ENCODE measurements at regions not wholly inside any gene's neighbourhood (a gene's known extent, or its start where the extent isn't known, plus 50 kb on each side); places are given as distances from the start of the nearest gene placed in this dataset.

GRCh38 chr13:89890806-89891205, 1456.7 kb upstream of the MIR17HG start:
- TF ChIP-seq EP300 (IDR thresholded peaks at IDR 0.05), result no peak
- TF ChIP-seq, protein P1, sequence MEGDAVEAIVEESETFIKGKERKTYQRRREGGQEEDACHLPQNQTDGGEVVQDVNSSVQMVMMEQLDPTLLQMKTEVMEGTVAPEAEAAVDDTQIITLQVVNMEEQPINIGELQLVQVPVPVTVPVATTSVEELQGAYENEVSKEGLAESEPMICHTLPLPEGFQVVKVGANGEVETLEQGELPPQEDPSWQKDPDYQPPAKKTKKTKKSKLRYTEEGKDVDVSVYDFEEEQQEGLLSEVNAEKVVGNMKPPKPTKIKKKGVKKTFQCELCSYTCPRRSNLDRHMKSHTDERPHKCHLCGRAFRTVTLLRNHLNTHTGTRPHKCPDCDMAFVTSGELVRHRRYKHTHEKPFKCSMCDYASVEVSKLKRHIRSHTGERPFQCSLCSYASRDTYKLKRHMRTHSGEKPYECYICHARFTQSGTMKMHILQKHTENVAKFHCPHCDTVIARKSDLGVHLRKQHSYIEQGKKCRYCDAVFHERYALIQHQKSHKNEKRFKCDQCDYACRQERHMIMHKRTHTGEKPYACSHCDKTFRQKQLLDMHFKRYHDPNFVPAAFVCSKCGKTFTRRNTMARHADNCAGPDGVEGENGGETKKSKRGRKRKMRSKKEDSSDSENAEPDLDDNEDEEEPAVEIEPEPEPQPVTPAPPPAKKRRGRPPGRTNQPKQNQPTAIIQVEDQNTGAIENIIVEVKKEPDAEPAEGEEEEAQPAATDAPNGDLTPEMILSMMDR (IDR thresholded peaks at IDR 0.05), result no peak

All from gastroesophageal sphincter (tissue), 3 donors.